HEK293 (cell line): ENCODE measurements at regions not wholly inside any gene's neighbourhood (a gene's known extent, or its start where the extent isn't known, plus 50 kb on each side); places are given as distances from the start of the nearest gene placed in this dataset.

Experiments
- CTCF ChIA-PET: fragments of 350-600 bp; formaldehyde crosslinking; extraction: SDS; loops from one replicate; lab custom pipeline; 2021; ENCODE audit warnings: antibody characterized with exemption; lab: Yijun Ruan, JAX
- POLR2A ChIA-PET: fragments of 300-600 bp; formaldehyde crosslinking; extraction: SDS; loops from one replicate; lab custom pipeline; 2020; ENCODE audit warnings: antibody characterized with exemption, inconsistent platforms; lab: Yijun Ruan, JAX
- H3K27ac ChIP-seq: fragments of 200-500 bp; sonication (Bioruptor generic); 2 replicates; pipeline ENCODE4 v1.5.1; 2014; ENCODE audit warnings: low read depth, low read length, control low read depth, inconsistent platforms; ENCODE audit errors: extremely low read depth
- H3K36me3 ChIP-seq, 2 experiments: fragments of 200-500 bp in 1 of 2; sonication (Bioruptor generic) in 1 of 2; 1 replicate in 1 of 2; 2 replicates in 1 of 2; pipeline ENCODE4 v1.5.1; 2014 to 2017; ENCODE audit warnings: inconsistent platforms in 2 of 2, low read length in 2 of 2; ENCODE audit not compliant: control insufficient read depth in 2 of 2, insufficient read depth in 1 of 2
- H3K4me1 ChIP-seq: fragments of 200-500 bp; sonication (Bioruptor generic); 2 replicates; pipeline ENCODE4 v1.5.1; 2014; ENCODE audit warnings: mild to moderate bottlenecking, low read length, inconsistent platforms; ENCODE audit not compliant: control insufficient read depth, insufficient read depth
- H3K4me3 ChIP-seq: 2 replicates; pipeline ENCODE4 v1.5.1; 2011; ENCODE audit warnings: low read depth, mild to moderate bottlenecking, control low read depth, low read length, moderate library complexity
- H3K9me3 ChIP-seq: fragments of 200-500 bp; sonication (Bioruptor generic); 2 replicates; pipeline ENCODE4 v1.5.1; 2014; ENCODE audit warnings: low read depth, low read length, inconsistent platforms; ENCODE audit not compliant: control insufficient read depth, insufficient read depth
- HOXA7 ChIP-seq: sonication (generic); formaldehyde crosslinking; IDR thresholded peaks from 2 replicates; pipeline ENCODE4 v1.8.1; 2022; ENCODE audit warnings: missing genetic modification reagents, borderline replicate concordance
- MYNN ChIP-seq: fragments of 450-650 bp; formaldehyde crosslinking; IDR thresholded peaks from 2 replicates; pipeline ENCODE4 v1.5.1; 2016; ENCODE audit warnings: missing biosample characterization, missing genetic modification characterization, borderline replicate concordance
- ZNF138 ChIP-seq: fragments of 450-650 bp; formaldehyde crosslinking; IDR thresholded peaks from 2 replicates; pipeline ENCODE4 v1.5.1; 2016; ENCODE audit warnings: missing biosample characterization, missing genetic modification characterization, borderline replicate concordance
- ZNF223 ChIP-seq: fragments of 450-650 bp; formaldehyde crosslinking; IDR thresholded peaks from 2 replicates; pipeline ENCODE4 v1.5.1; 2016; ENCODE audit warnings: missing biosample characterization, missing genetic modification characterization
- ZNF248 ChIP-seq: fragments of 450-650 bp; formaldehyde crosslinking; IDR thresholded peaks from 2 replicates; pipeline ENCODE4 v1.5.1; 2017; ENCODE audit warnings: missing biosample characterization, missing genetic modification characterization
- ZNF274 ChIP-seq, 2 experiments: fragments of 200-500 bp in 1 of 2; fragments of 450-650 bp in 1 of 2; sonication (Bioruptor generic) in 1 of 2; formaldehyde crosslinking in 1 of 2; IDR thresholded peaks; 2 replicates each; pipeline versions ENCODE4 v1.5.1 to v1.6.1; 2014 to 2016; ENCODE audit warnings: borderline replicate concordance in 1 of 2, inconsistent platforms in 1 of 2, low read length in 1 of 2, missing biosample characterization in 1 of 2, missing genetic modification characterization in 1 of 2
- ZNF37A ChIP-seq: fragments of 450-650 bp; IDR thresholded peaks from 2 replicates; pipeline ENCODE4 v1.5.1; 2018; ENCODE audit warnings: missing biosample characterization, missing genetic modification characterization
- ZNF48 ChIP-seq: fragments of 450-650 bp; formaldehyde crosslinking; IDR thresholded peaks from 2 replicates; pipeline ENCODE4 v1.5.1; 2016; ENCODE audit warnings: missing biosample characterization, missing genetic modification characterization
- ZNF521 ChIP-seq: fragments of 450-650 bp; formaldehyde crosslinking; IDR thresholded peaks from 2 replicates; pipeline ENCODE4 v1.5.1; 2017; ENCODE audit warnings: missing biosample characterization, mild to moderate bottlenecking, missing genetic modification characterization
- ZNF555 ChIP-seq: fragments of 450-650 bp; formaldehyde crosslinking; conservative IDR thresholded peaks from 2 replicates; pipeline ENCODE4 v1.5.1; 2017; ENCODE audit warnings: missing biosample characterization, mild to moderate bottlenecking, missing genetic modification characterization, inconsistent platforms
- ZNF571 ChIP-seq: fragments of 450-650 bp; formaldehyde crosslinking; IDR thresholded peaks from 2 replicates; pipeline ENCODE4 v1.5.0; 2017; ENCODE audit warnings: missing biosample characterization, missing genetic modification characterization
- ZNF692 ChIP-seq: fragments of 450-650 bp; formaldehyde crosslinking; IDR thresholded peaks from 2 replicates; pipeline ENCODE4 v1.5.1; 2016; ENCODE audit warnings: missing biosample characterization, missing genetic modification characterization
- ZNF768 ChIP-seq: fragments of 450-650 bp; formaldehyde crosslinking; IDR thresholded peaks from 2 replicates; pipeline ENCODE4 v1.5.1; 2018; ENCODE audit warnings: missing biosample characterization, mild to moderate bottlenecking, missing genetic modification characterization
- ZNF830 ChIP-seq: fragments of 450-650 bp; IDR thresholded peaks from 2 replicates; pipeline ENCODE4 v1.5.0; 2018; ENCODE audit warnings: missing biosample characterization, missing genetic modification characterization, low read depth, mild to moderate bottlenecking, moderate library complexity
- ZSCAN23 ChIP-seq: fragments of 450-650 bp; formaldehyde crosslinking; IDR thresholded peaks from 2 replicates; pipeline ENCODE4 v1.5.1; 2016; ENCODE audit warnings: missing biosample characterization, missing genetic modification characterization
- ZSCAN4 ChIP-seq: fragments of 450-650 bp; formaldehyde crosslinking; IDR thresholded peaks from 2 replicates; pipeline ENCODE4 v1.5.1; 2017; ENCODE audit warnings: missing biosample characterization, missing genetic modification characterization
- TF ChIP-seq, protein P1 (sequence below): fragments of 450-650 bp; formaldehyde crosslinking; IDR thresholded peaks from 2 replicates; pipeline ENCODE4 v1.5.1; 2017; ENCODE audit warnings: missing biosample characterization, missing genetic modification characterization
- TF ChIP-seq, protein P2 (sequence below): fragments of 450-650 bp; formaldehyde crosslinking; IDR thresholded peaks from 2 replicates; pipeline ENCODE4 v1.5.1; 2016; ENCODE audit warnings: missing biosample characterization, missing genetic modification characterization
- TF ChIP-seq, protein P3 (sequence below): fragments of 450-650 bp; formaldehyde crosslinking; IDR thresholded peaks from 2 replicates; pipeline ENCODE4 v1.5.1; 2016; ENCODE audit warnings: missing biosample characterization, missing genetic modification characterization
- TF ChIP-seq, protein P4 (sequence below): fragments of 450-650 bp; IDR thresholded peaks from 2 replicates; pipeline ENCODE4 v1.5.1; 2018; ENCODE audit warnings: missing biosample characterization, missing genetic modification characterization

GRCh38 chr11:127766734-127767133, 766.2 kb upstream of the KIRREL3 start (continued):
- TF ChIP-seq, protein P1, sequence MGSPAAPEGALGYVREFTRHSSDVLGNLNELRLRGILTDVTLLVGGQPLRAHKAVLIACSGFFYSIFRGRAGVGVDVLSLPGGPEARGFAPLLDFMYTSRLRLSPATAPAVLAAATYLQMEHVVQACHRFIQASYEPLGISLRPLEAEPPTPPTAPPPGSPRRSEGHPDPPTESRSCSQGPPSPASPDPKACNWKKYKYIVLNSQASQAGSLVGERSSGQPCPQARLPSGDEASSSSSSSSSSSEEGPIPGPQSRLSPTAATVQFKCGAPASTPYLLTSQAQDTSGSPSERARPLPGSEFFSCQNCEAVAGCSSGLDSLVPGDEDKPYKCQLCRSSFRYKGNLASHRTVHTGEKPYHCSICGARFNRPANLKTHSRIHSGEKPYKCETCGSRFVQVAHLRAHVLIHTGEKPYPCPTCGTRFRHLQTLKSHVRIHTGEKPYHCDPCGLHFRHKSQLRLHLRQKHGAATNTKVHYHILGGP, result no peak
- TF ChIP-seq ZNF48 (tag by site-specific recombination) (no peak), ZNF768 (no peak), ZSCAN23 (tag by site-specific recombination) (no peak), ZNF223 (no peak)
- TF ChIP-seq, protein P2, sequence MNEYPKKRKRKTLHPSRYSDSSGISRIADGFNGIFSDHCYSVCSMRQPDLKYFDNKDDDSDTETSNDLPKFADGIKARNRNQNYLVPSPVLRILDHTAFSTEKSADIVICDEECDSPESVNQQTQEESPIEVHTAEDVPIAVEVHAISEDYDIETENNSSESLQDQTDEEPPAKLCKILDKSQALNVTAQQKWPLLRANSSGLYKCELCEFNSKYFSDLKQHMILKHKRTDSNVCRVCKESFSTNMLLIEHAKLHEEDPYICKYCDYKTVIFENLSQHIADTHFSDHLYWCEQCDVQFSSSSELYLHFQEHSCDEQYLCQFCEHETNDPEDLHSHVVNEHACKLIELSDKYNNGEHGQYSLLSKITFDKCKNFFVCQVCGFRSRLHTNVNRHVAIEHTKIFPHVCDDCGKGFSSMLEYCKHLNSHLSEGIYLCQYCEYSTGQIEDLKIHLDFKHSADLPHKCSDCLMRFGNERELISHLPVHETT (tag by site-specific recombination), result no peak

- ChIA-PET POLR2A (no interaction called here), CTCF (interaction anchor here (0.6 to 1.3 kb wide), 2 partner anchors 105 to 616 kb away, joined by 3 to 4 read pairs; no protein-coding TSS in a partner anchor)
- no peak overlapping the region for H3K4me3 ChIP-seq
- TF ChIP-seq ZNF768, result no peak
- no peak for TF ChIP-seq HOXA7
- TF ChIP-seq ZNF555 (tag by site-specific recombination), result no peak
- no peak for TF ChIP-seq ZNF692 (tag by site-specific recombination)
- no peak for TF ChIP-seq ZNF138 (tag by site-specific recombination)
- TF ChIP-seq, protein P3, sequence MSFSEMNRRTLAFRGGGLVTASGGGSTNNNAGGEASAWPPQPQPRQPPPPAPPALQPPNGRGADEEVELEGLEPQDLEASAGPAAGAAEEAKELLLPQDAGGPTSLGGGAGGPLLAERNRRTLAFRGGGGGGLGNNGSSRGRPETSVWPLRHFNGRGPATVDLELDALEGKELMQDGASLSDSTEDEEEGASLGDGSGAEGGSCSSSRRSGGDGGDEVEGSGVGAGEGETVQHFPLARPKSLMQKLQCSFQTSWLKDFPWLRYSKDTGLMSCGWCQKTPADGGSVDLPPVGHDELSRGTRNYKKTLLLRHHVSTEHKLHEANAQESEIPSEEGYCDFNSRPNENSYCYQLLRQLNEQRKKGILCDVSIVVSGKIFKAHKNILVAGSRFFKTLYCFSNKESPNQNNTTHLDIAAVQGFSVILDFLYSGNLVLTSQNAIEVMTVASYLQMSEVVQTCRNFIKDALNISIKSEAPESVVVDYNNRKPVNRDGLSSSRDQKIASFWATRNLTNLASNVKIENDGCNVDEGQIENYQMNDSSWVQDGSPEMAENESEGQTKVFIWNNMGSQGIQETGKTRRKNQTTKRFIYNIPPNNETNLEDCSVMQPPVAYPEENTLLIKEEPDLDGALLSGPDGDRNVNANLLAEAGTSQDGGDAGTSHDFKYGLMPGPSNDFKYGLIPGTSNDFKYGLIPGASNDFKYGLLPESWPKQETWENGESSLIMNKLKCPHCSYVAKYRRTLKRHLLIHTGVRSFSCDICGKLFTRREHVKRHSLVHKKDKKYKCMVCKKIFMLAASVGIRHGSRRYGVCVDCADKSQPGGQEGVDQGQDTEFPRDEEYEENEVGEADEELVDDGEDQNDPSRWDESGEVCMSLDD, result no peak
- TF ChIP-seq ZNF521 (tag by site-specific recombination), result no peak
- no peak for TF ChIP-seq ZNF37A (tag by site-specific recombination)
- TF ChIP-seq, protein P4, sequence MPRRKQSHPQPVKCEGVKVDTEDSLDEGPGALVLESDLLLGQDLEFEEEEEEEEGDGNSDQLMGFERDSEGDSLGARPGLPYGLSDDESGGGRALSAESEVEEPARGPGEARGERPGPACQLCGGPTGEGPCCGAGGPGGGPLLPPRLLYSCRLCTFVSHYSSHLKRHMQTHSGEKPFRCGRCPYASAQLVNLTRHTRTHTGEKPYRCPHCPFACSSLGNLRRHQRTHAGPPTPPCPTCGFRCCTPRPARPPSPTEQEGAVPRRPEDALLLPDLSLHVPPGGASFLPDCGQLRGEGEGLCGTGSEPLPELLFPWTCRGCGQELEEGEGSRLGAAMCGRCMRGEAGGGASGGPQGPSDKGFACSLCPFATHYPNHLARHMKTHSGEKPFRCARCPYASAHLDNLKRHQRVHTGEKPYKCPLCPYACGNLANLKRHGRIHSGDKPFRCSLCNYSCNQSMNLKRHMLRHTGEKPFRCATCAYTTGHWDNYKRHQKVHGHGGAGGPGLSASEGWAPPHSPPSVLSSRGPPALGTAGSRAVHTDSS (tag by site-specific recombination), result no peak
- no peak for TF ChIP-seq MYNN (tag by site-specific recombination)
- TF ChIP-seq ZNF248 (tag by site-specific recombination), result no peak
- no peak for TF ChIP-seq ZNF571 (tag by site-specific recombination)
- no peak for TF ChIP-seq ZNF830 (tag by site-specific recombination)
- no peak for TF ChIP-seq ZSCAN4 (tag by site-specific recombination)
- TF ChIP-seq ZNF274 (IDR thresholded peaks at IDR 0.05; ENCODE audit: low read length), result no peak
- no peak for TF ChIP-seq ZNF274 (tag by site-specific recombination; IDR thresholded peaks at IDR 0.05; ENCODE audit: borderline replicate concordance)
- H3K36me3 ChIP-seq, result no peaks in the 10 kb centered on the region
- H3K9me3 ChIP-seq, result no peaks in the 10 kb centered on the region
- H3K27ac ChIP-seq, result no peak overlapping the region
- no peaks in the 10 kb centered on the region for H3K4me1 ChIP-seq
Observed at GRCh38 chr11:127738771-127739286, 738.3 kb upstream of the KIRREL3 start.
